ENCODE measurements at regions not wholly inside any gene's neighbourhood (a gene's known extent, or its start where the extent isn't known, plus 50 kb on each side); places are given as distances from the start of the nearest gene placed in this dataset.

GRCh38 chr11:82308979-82309378, 424.7 kb downstream of the FAM181B start:
- TF ChIP-seq CTCF (IDR thresholded peaks at IDR 0.05) (no peak), ZFX (IDR thresholded peaks at IDR 0.05; ENCODE audit: borderline replicate concordance) (no peak)
